Panc1 (cell line): ENCODE measurements at regions not wholly inside any gene's neighbourhood (a gene's known extent, or its start where the extent isn't known, plus 50 kb on each side); places are given as distances from the start of the nearest gene placed in this dataset.
"Not testable (repeated sequence)": the region's sequence is repeated elsewhere in the genome, so short reads cannot be mapped to it uniquely, and the experiment has no call there.

Experiments used
- ATAC-seq: fragments of 200-7000 bp; cut with Tn5 transposase; 2 replicates; pipeline ENCODE4 v1.9.1; 2020; ENCODE audit warnings: mild to moderate bottlenecking, moderate library complexity
- BruUV-seq: library from RNA; stranded (reverse); fragments of 400-500 nt; replicated peaks from 2 replicates; lab custom pipeline; 2021; lab: Mats Ljungman, UMichigan
- CTCF ChIA-PET: fragments of 300-600 bp; sonication (Branson Sonifier 250); formaldehyde crosslinking; loops from one replicate; lab custom pipeline; 2022; ENCODE audit warnings: antibody characterized with exemption; lab: Charles Lee
- POLR2A ChIA-PET: fragments of 300-600 bp; sonication (Branson Sonifier 250); formaldehyde crosslinking; loops from one replicate; lab custom pipeline; 2022; ENCODE audit warnings: antibody characterized with exemption; lab: Charles Lee
- DNase-seq: peaks from one replicate; pipeline ENCODE4 v3.0.0-alpha.2; 2010; ENCODE audit warnings: low read depth, low spot score
- H3K27ac ChIP-seq: 2 replicates; pipeline ENCODE4 v1.5.1; 2011; ENCODE audit warnings: mild to moderate bottlenecking, low read length, inconsistent platforms
- H3K27me3 ChIP-seq: fragments of 200-500 bp; sonication (Bioruptor generic); 2 replicates; pipeline ENCODE4 v1.6.0; 2014; ENCODE audit warnings: low read length, inconsistent platforms; ENCODE audit not compliant: control insufficient read depth, insufficient read depth
- H3K36me3 ChIP-seq: fragments of 200-500 bp; sonication (Bioruptor generic); 2 replicates; pipeline ENCODE4 v1.5.1; 2014; ENCODE audit warnings: inconsistent platforms, mild to moderate bottlenecking, low read length, moderate library complexity; ENCODE audit not compliant: control insufficient read depth, insufficient read depth
- H3K4me1 ChIP-seq: 2 replicates; pipeline ENCODE4 v1.5.1; 2011; ENCODE audit warnings: inconsistent platforms, mild to moderate bottlenecking, low read length, moderate library complexity; ENCODE audit not compliant: control insufficient read depth, insufficient read depth
- H3K4me3 ChIP-seq, 2 experiments: 2 replicates each; pipeline ENCODE4 v1.5.1; 2011 to 2012; ENCODE audit warnings: low read depth in 2 of 2, low read length in 2 of 2, mild to moderate bottlenecking in 2 of 2, inconsistent platforms in 1 of 2, moderate library complexity in 1 of 2
- H3K9me3 ChIP-seq: fragments of 200-500 bp; sonication (Bioruptor generic); 2 replicates; pipeline ENCODE4 v1.5.1; 2014; ENCODE audit warnings: low read depth, mild to moderate bottlenecking, inconsistent platforms, low read length, moderate library complexity; ENCODE audit not compliant: control insufficient read depth, insufficient read depth
- POLR2AphosphoS5 ChIP-seq: IDR thresholded peaks from 2 replicates; pipeline ENCODE4 v1.6.1; 2012; ENCODE audit warnings: mild to moderate bottlenecking, low read depth, low read length, moderate library complexity
- SIN3A ChIP-seq: IDR thresholded peaks from 2 replicates; pipeline ENCODE4 v1.6.1; 2012; ENCODE audit warnings: low read depth, mild to moderate bottlenecking, low read length, moderate library complexity, borderline replicate concordance; ENCODE audit not compliant: insufficient read depth
- TCF7L2 ChIP-seq: IDR thresholded peaks from 2 replicates; pipeline ENCODE4 v1.6.1; 2011; ENCODE audit warnings: mild to moderate bottlenecking, low read depth, low read length, inconsistent platforms
- in situ Hi-C: cut with HindIII; loops from 2 replicates; pipeline ENCODE4 v1.10.0; 2016; ENCODE audit warnings: low sequenced_read_pairs, low pct_unique_long_range_greater_than_20kb
- intact Hi-C: fragments of 100-400 bp; cut with micrococcal nuclease; formaldehyde crosslinking; loops from one replicate; pipeline ENCODE4 v1.10.0; 2022; ENCODE audit not compliant: unreplicated experiment
- TF ChIP-seq, protein P1 (sequence below), 2 experiments: IDR thresholded peaks; 2 replicates each; pipeline ENCODE4 v1.6.1; 2011 to 2012; ENCODE audit warnings: low read depth in 2 of 2, control low read depth in 1 of 2, low read length in 1 of 2, mild to moderate bottlenecking in 1 of 2, moderate library complexity in 1 of 2; ENCODE audit not compliant: insufficient read depth in 1 of 2
- TF ChIP-seq, protein P2 (sequence below): fragments of 450-650 bp; IDR thresholded peaks from 2 replicates; pipeline ENCODE4 v1.5.1; 2017; ENCODE audit warnings: mild to moderate bottlenecking

DNA sequence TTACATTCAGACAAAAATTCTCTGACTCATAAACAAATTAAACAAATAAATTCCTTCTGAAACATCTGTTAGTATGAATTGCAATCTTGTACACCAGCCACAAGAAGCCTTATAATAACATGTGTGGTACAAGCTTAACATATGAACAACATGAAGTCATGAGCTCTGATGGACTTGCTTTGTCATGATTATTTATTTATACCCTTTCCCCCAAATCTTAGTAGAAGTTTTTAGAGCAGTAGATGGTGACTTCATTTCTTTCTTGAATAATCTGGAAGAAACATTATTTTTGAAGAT, 633.4 kb downstream of the EPHA3 start:
- BruUV-seq, result no TSS peak
- POLR2A ChIA-PET, result no interaction called here
- ATAC-seq, result no peak

GRCh38 chr3:89742546-89742945, 635.1 kb downstream of the EPHA3 start:
- no peak overlapping the region for H3K4me3 ChIP-seq
- BruUV-seq, result no TSS peak
- ATAC-seq, result no peak
- H3K27me3 ChIP-seq, result no peaks in the 10 kb centered on the region
- intact Hi-C loops, result no loop called here
- POLR2A ChIA-PET, result no interaction called here
- no peaks in the 10 kb centered on the region for H3K9me3 ChIP-seq
- in situ Hi-C loops, result no loop called here
- TF ChIP-seq, protein P1, sequence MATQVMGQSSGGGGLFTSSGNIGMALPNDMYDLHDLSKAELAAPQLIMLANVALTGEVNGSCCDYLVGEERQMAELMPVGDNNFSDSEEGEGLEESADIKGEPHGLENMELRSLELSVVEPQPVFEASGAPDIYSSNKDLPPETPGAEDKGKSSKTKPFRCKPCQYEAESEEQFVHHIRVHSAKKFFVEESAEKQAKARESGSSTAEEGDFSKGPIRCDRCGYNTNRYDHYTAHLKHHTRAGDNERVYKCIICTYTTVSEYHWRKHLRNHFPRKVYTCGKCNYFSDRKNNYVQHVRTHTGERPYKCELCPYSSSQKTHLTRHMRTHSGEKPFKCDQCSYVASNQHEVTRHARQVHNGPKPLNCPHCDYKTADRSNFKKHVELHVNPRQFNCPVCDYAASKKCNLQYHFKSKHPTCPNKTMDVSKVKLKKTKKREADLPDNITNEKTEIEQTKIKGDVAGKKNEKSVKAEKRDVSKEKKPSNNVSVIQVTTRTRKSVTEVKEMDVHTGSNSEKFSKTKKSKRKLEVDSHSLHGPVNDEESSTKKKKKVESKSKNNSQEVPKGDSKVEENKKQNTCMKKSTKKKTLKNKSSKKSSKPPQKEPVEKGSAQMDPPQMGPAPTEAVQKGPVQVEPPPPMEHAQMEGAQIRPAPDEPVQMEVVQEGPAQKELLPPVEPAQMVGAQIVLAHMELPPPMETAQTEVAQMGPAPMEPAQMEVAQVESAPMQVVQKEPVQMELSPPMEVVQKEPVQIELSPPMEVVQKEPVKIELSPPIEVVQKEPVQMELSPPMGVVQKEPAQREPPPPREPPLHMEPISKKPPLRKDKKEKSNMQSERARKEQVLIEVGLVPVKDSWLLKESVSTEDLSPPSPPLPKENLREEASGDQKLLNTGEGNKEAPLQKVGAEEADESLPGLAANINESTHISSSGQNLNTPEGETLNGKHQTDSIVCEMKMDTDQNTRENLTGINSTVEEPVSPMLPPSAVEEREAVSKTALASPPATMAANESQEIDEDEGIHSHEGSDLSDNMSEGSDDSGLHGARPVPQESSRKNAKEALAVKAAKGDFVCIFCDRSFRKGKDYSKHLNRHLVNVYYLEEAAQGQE (IDR thresholded peaks at IDR 0.05; ENCODE audit: insufficient read depth in 1 of 2, low read depth in 2 of 2, low read length in 1 of 2), result no peak
- TF ChIP-seq TCF7L2, result no peak
- H3K4me1 ChIP-seq, result no peaks in the 10 kb centered on the region
- no peaks in the 10 kb centered on the region for H3K36me3 ChIP-seq
- CTCF ChIA-PET, result no interaction called here
- no peak overlapping the region for H3K27ac ChIP-seq
- DNase-seq, result no peak

More for the DNA sequence above, 633.4 kb downstream of the EPHA3 start:
- Histone ChIP-seq H3K4me3 (no peak overlapping the region), H3K27me3 (no peaks in the 10 kb centered on the region), H3K9me3 (no peaks in the 10 kb centered on the region), H3K36me3 (no peaks in the 10 kb centered on the region), H3K27ac (no peak overlapping the region), H3K4me1 (no peaks in the 10 kb centered on the region)
- in situ Hi-C loops (no loop called here), intact Hi-C loops (no loop called here)
- DNase-seq, result no peak
- TF ChIP-seq SIN3A, result no peak
- no peak for TF ChIP-seq TCF7L2
- TF ChIP-seq POLR2AphosphoS5, result no peak
- TF ChIP-seq, protein P1 (IDR thresholded peaks at IDR 0.05; ENCODE audit: insufficient read depth in 1 of 2, low read depth in 2 of 2, low read length in 1 of 2), result no peak
- TF ChIP-seq, protein P2, sequence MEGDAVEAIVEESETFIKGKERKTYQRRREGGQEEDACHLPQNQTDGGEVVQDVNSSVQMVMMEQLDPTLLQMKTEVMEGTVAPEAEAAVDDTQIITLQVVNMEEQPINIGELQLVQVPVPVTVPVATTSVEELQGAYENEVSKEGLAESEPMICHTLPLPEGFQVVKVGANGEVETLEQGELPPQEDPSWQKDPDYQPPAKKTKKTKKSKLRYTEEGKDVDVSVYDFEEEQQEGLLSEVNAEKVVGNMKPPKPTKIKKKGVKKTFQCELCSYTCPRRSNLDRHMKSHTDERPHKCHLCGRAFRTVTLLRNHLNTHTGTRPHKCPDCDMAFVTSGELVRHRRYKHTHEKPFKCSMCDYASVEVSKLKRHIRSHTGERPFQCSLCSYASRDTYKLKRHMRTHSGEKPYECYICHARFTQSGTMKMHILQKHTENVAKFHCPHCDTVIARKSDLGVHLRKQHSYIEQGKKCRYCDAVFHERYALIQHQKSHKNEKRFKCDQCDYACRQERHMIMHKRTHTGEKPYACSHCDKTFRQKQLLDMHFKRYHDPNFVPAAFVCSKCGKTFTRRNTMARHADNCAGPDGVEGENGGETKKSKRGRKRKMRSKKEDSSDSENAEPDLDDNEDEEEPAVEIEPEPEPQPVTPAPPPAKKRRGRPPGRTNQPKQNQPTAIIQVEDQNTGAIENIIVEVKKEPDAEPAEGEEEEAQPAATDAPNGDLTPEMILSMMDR, result no peak
- CTCF ChIA-PET, result no interaction called here

GRCh38 chr3:89747541-89748278, 640.3 kb downstream of the EPHA3 start:
- CTCF ChIA-PET, ATAC-seq, H3K4me1 ChIP-seq, H3K9me3 ChIP-seq, BruUV-seq, H3K27ac ChIP-seq, H3K36me3 ChIP-seq, POLR2A ChIA-PET, DNase-seq, intact Hi-C loops, in situ Hi-C loops, H3K27me3 ChIP-seq: not testable (repeated sequence)
- H3K4me3 ChIP-seq, result peak overlapping the region; percentile 27 to 45
